Endodermal cell (in vitro differentiated cells): ENCODE measurements at regions not wholly inside any gene's neighbourhood (a gene's known extent, or its start where the extent isn't known, plus 50 kb on each side); places are given as distances from the start of the nearest gene placed in this dataset.

Experiments used
- DNase-seq: peaks from one replicate; pipeline ENCODE4 v3.0.0-alpha.2; 2017
- H3K27ac ChIP-seq: 2 replicates; pipeline ENCODE4 v1.5.1; 2013; ENCODE audit warnings: mild to moderate bottlenecking, low read depth, low read length, moderate library complexity
- H3K27me3 ChIP-seq: 2 replicates; pipeline ENCODE4 v1.6.1; 2013; ENCODE audit warnings: mild to moderate bottlenecking, low read length, moderate library complexity; ENCODE audit not compliant: insufficient read depth, control insufficient read depth, poor library complexity, severe bottlenecking
- H3K36me3 ChIP-seq: 2 replicates; pipeline ENCODE4 v1.7.0; 2013; ENCODE audit warnings: mild to moderate bottlenecking, low read length, moderate library complexity; ENCODE audit not compliant: control insufficient read depth, insufficient read depth
- H3K4me1 ChIP-seq: one replicate; pipeline ENCODE4 v1.7.0; 2013; ENCODE audit warnings: low read length; ENCODE audit not compliant: control insufficient read depth, insufficient read depth
- H3K4me3 ChIP-seq: 2 replicates; pipeline ENCODE4 v1.5.1; 2013; ENCODE audit warnings: mild to moderate bottlenecking, low read length, moderate library complexity
- H3K9ac ChIP-seq: 2 replicates; pipeline ENCODE4 v1.6.1; 2013; ENCODE audit warnings: mild to moderate bottlenecking, low read length, moderate library complexity; ENCODE audit not compliant: poor library complexity, severe bottlenecking; ENCODE audit errors: extremely low read depth
- H3K9me3 ChIP-seq: 2 replicates; pipeline ENCODE4 v1.6.1; 2013; ENCODE audit warnings: mild to moderate bottlenecking, low read length, moderate library complexity; ENCODE audit not compliant: control insufficient read depth
- H3K27ac Mint-ChIP-seq: 2 replicates; pipeline ENCODE4 v1.8.0; 2020; ENCODE audit warnings: mixed read lengths
- H3K27me3 Mint-ChIP-seq: 2 replicates; pipeline ENCODE4 v1.8.0; 2021; ENCODE audit warnings: mild to moderate bottlenecking, mixed read lengths; ENCODE audit not compliant: insufficient read depth
- H3K36me3 Mint-ChIP-seq: 2 replicates; pipeline ENCODE4 v1.8.0; 2020; ENCODE audit warnings: low read depth, mixed read lengths
- H3K4me1 Mint-ChIP-seq: 2 replicates; pipeline ENCODE4 v1.8.0; 2020; ENCODE audit warnings: mixed read lengths
- H3K4me3 Mint-ChIP-seq: 2 replicates; pipeline ENCODE4 v1.8.0; 2020; ENCODE audit warnings: mild to moderate bottlenecking, moderate library complexity, mixed read lengths
- H3K9me3 Mint-ChIP-seq: 2 replicates; pipeline ENCODE4 v1.8.0; 2020; ENCODE audit warnings: mild to moderate bottlenecking, mixed read lengths
- CTCF ChIP-seq: fragments of 200-600 bp; sonication (generic); conservative IDR thresholded peaks from 2 replicates; pipeline ENCODE4 v1.5.0; 2021; ENCODE audit warnings: antibody characterized with exemption, mild to moderate bottlenecking
- WGBS, 2 experiments: methylation state at CpG; one replicate each; pipeline versions ENCODE4 v1.1.5 to v1.1.7; 2013; ENCODE audit warnings: missing lambda C conversion rate in 2 of 2, mixed read lengths in 1 of 2; ENCODE audit not compliant: insufficient coverage in 1 of 2, insufficient read length in 1 of 2; 5-methylcytosine and 5-hydroxymethylcytosine counted together

- peaks cover 4% of the 10 kb centered on the region for H3K27me3 Mint-ChIP-seq
- H3K4me1 ChIP-seq = no peaks in the 10 kb centered on the region
- no peak for TF ChIP-seq CTCF
- H3K4me3 ChIP-seq = no peak overlapping the region
- H3K9me3 Mint-ChIP-seq = no peaks in the 10 kb centered on the region
- H3K27ac ChIP-seq = no peak overlapping the region
- WGBS, 2 experiments = 78 to 95% methylated on average over 1 of the region's 1 CpG
- H3K27ac Mint-ChIP-seq = no peak overlapping the region
- H3K36me3 Mint-ChIP-seq = no peaks in the 10 kb centered on the region
- H3K4me1 Mint-ChIP-seq = peaks cover 9% of the 10 kb centered on the region
- DNase-seq = no peak
- no peak overlapping the region for H3K4me3 Mint-ChIP-seq
- no peaks in the 10 kb centered on the region for H3K36me3 ChIP-seq
- no peak overlapping the region for H3K9ac ChIP-seq
- no peaks in the 10 kb centered on the region for H3K9me3 ChIP-seq
- no peaks in the 10 kb centered on the region for H3K27me3 ChIP-seq
Measured at GRCh38 chr1:182331387-182331786, 60.2 kb downstream of the GLUL start.

- Mint-ChIP-seq H3K27me3 (peaks cover 4% of the 10 kb centered on the region), H3K9me3 (no peaks in the 10 kb centered on the region), H3K4me3 (no peak overlapping the region), H3K27ac (no peak overlapping the region), H3K4me1 (peaks cover 7% of the 10 kb centered on the region), H3K36me3 (no peaks in the 10 kb centered on the region)
- Histone ChIP-seq H3K27me3 (no peaks in the 10 kb centered on the region), H3K4me3 (no peak overlapping the region), H3K4me1 (no peaks in the 10 kb centered on the region), H3K27ac (no peak overlapping the region), H3K9ac (no peak overlapping the region), H3K9me3 (no peaks in the 10 kb centered on the region), H3K36me3 (no peaks in the 10 kb centered on the region)
- no peak for DNase-seq
- no peak for TF ChIP-seq CTCF
Measured at GRCh38 chr1:182330303-182330702, 61.3 kb downstream of the GLUL start.

GRCh38 chr1:182329471-182329870, 62.1 kb downstream of the GLUL start:
- no peaks in the 10 kb centered on the region for H3K9me3 Mint-ChIP-seq
- H3K4me1 Mint-ChIP-seq = peaks cover 7% of the 10 kb centered on the region
- no peak for DNase-seq
- Histone ChIP-seq H3K9me3 (no peaks in the 10 kb centered on the region), H3K36me3 (no peaks in the 10 kb centered on the region), H3K27me3 (no peaks in the 10 kb centered on the region), H3K27ac (no peak overlapping the region), H3K4me1 (no peaks in the 10 kb centered on the region), H3K9ac (no peak overlapping the region), H3K4me3 (no peak overlapping the region)
- H3K36me3 Mint-ChIP-seq = no peaks in the 10 kb centered on the region
- no peak for TF ChIP-seq CTCF
- H3K4me3 Mint-ChIP-seq = no peak overlapping the region
- no peak overlapping the region for H3K27ac Mint-ChIP-seq
- peaks cover 4% of the 10 kb centered on the region for H3K27me3 Mint-ChIP-seq
- 65 to 74% methylated on average over 2 of the region's 2 CpGs for WGBS, 2 experiments
